Esophagus squamous epithelium (tissue), 4 donors: ENCODE measurements at regions not wholly inside any gene's neighbourhood (a gene's known extent, or its start where the extent isn't known, plus 50 kb on each side); places are given as distances from the start of the nearest gene placed in this dataset.

Source experiments
- CTCF ChIP-seq, 6 experiments: fragments of 450-650 bp in 4 of 6; fragments of 200-600 bp in 2 of 6; sonication (generic) in 2 of 6; IDR thresholded peaks; one replicate each; pipeline ENCODE4 v1.5.1; 2016 to 2019; ENCODE audit warnings: antibody characterized with exemption in 6 of 6, mild to moderate bottlenecking in 4 of 6, moderate library complexity in 4 of 6
- POLR2A ChIP-seq, 4 donors: fragments of 450-650 bp; IDR thresholded peaks; one replicate each; pipeline ENCODE4 v1.6.1; 2017; ENCODE audit warnings: antibody characterized with exemption in 4 of 4, mild to moderate bottlenecking in 4 of 4, moderate library complexity in 3 of 4

- TF ChIP-seq POLR2A (IDR thresholded peaks at IDR 0.05) (no peak), CTCF (IDR thresholded peaks at IDR 0.05) (no peak)
Observed at GRCh38 chrX:42664680-42665079, 113.3 kb downstream of the PPP1R2C start.
